ENCODE measurements at regions not wholly inside any gene's neighbourhood (a gene's known extent, or its start where the extent isn't known, plus 50 kb on each side); places are given as distances from the start of the nearest gene placed in this dataset.

- TF ChIP-seq, protein P1, sequence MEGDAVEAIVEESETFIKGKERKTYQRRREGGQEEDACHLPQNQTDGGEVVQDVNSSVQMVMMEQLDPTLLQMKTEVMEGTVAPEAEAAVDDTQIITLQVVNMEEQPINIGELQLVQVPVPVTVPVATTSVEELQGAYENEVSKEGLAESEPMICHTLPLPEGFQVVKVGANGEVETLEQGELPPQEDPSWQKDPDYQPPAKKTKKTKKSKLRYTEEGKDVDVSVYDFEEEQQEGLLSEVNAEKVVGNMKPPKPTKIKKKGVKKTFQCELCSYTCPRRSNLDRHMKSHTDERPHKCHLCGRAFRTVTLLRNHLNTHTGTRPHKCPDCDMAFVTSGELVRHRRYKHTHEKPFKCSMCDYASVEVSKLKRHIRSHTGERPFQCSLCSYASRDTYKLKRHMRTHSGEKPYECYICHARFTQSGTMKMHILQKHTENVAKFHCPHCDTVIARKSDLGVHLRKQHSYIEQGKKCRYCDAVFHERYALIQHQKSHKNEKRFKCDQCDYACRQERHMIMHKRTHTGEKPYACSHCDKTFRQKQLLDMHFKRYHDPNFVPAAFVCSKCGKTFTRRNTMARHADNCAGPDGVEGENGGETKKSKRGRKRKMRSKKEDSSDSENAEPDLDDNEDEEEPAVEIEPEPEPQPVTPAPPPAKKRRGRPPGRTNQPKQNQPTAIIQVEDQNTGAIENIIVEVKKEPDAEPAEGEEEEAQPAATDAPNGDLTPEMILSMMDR (IDR thresholded peaks at IDR 0.05): no peak
- TF ChIP-seq POLR2AphosphoS5 (IDR thresholded peaks at IDR 0.05): no peak
- no peak for TF ChIP-seq POLR2A (IDR thresholded peaks at IDR 0.05)
- TF ChIP-seq EP300 (IDR thresholded peaks at IDR 0.05): no peak
Measured at GRCh38 chr12:86911973-86912372, 655.8 kb upstream of the MGAT4C start.

Data from upper lobe of left lung (tissue), 4 donors.